OCI-LY1 (cell line): ENCODE measurements at regions not wholly inside any gene's neighbourhood (a gene's known extent, or its start where the extent isn't known, plus 50 kb on each side); places are given as distances from the start of the nearest gene placed in this dataset.

Experiments
- H2AFZ ChIP-seq: fragments of 200-600 bp; sonication (generic), shearing (Covaris generic); 2 replicates; pipeline ENCODE4 v1.6.0; 2014; ENCODE audit warnings: antibody characterized with exemption, mild to moderate bottlenecking, low read length
- H3F3A ChIP-seq: fragments of 200-600 bp; sonication (generic), shearing (Covaris generic); 2 replicates; pipeline ENCODE4 v1.6.0; 2014; ENCODE audit warnings: mild to moderate bottlenecking, antibody characterized with exemption, low read length, moderate library complexity; ENCODE audit not compliant: insufficient read depth
- H3K27ac ChIP-seq: fragments of 200-600 bp; sonication (generic); 2 replicates; pipeline ENCODE4 v1.5.1; 2014; ENCODE audit warnings: low read length, mixed run types, mild to moderate bottlenecking, low read depth; ENCODE audit not compliant: poor library complexity, severe bottlenecking
- H3K27me3 ChIP-seq: fragments of 200-600 bp; sonication (generic); 2 replicates; pipeline ENCODE4 v1.6.0; 2014; ENCODE audit warnings: antibody characterized with exemption, mild to moderate bottlenecking, low read length, moderate library complexity; ENCODE audit not compliant: insufficient read depth
- H3K36me3 ChIP-seq: fragments of 200-600 bp; sonication (generic); 2 replicates; pipeline ENCODE4 v1.6.1; 2014; ENCODE audit warnings: mild to moderate bottlenecking, antibody characterized with exemption, low read length, moderate library complexity, mixed read lengths; ENCODE audit not compliant: insufficient read depth
- H3K4me1 ChIP-seq: fragments of 200-600 bp; sonication (generic); 2 replicates; pipeline ENCODE4 v1.5.1; 2014; ENCODE audit warnings: mild to moderate bottlenecking, low read length, moderate library complexity; ENCODE audit not compliant: insufficient read depth, severe bottlenecking
- H3K4me2 ChIP-seq: fragments of 200-600 bp; sonication (generic), shearing (Covaris generic); 2 replicates; pipeline ENCODE4 v1.6.1; 2014; ENCODE audit warnings: low read length
- H3K4me3 ChIP-seq: fragments of 200-600 bp; sonication (generic); 2 replicates; pipeline ENCODE4 v1.5.1; 2014; ENCODE audit warnings: low read length, low read depth, mild to moderate bottlenecking, mixed read lengths; ENCODE audit not compliant: poor library complexity, severe bottlenecking
- H3K79me2 ChIP-seq: fragments of 200-600 bp; shearing (Covaris generic); 2 replicates; pipeline ENCODE4 v1.6.1; 2016; ENCODE audit warnings: mixed run types, low read length, mixed read lengths; ENCODE audit not compliant: insufficient read depth
- H3K9ac ChIP-seq: fragments of 200-600 bp; sonication (generic), shearing (Covaris generic); 2 replicates; pipeline ENCODE4 v1.6.1; 2014; ENCODE audit warnings: mild to moderate bottlenecking, low read length, mixed read lengths
- H3K9me2 ChIP-seq: fragments of 200-600 bp; sonication (generic), shearing (Covaris generic); 2 replicates; pipeline ENCODE4 v1.6.1; 2014; ENCODE audit warnings: low read depth, mild to moderate bottlenecking, low read length, mixed read lengths
- H3K9me3 ChIP-seq: fragments of 200-600 bp; shearing (Covaris generic); 2 replicates; pipeline ENCODE4 v1.6.1; 2014; ENCODE audit warnings: low read length, mixed read lengths
- H4K20me1 ChIP-seq: fragments of 200-600 bp; sonication (generic), shearing (Covaris generic); 2 replicates; pipeline ENCODE4 v1.6.0; 2016; ENCODE audit warnings: mild to moderate bottlenecking, low read length; ENCODE audit not compliant: insufficient read depth
- CTCF ChIP-seq: fragments of 200-600 bp; sonication (generic), shearing (Covaris generic); IDR thresholded peaks from 2 replicates; pipeline ENCODE4 v1.5.1; 2017; ENCODE audit warnings: mild to moderate bottlenecking, antibody characterized with exemption, low read length, moderate library complexity, mixed read lengths
- EZH2 ChIP-seq: fragments of 200-600 bp; sonication (generic), shearing (Covaris generic); IDR thresholded peaks from 2 replicates; pipeline ENCODE4 v1.8.0; 2017; ENCODE audit warnings: borderline replicate concordance, mixed run types, mild to moderate bottlenecking, antibody characterized with exemption, low read length, moderate library complexity, mixed read lengths

GRCh38 chr13:99628442-99628841, 127.2 kb downstream of the TM9SF2 start:
- Histone ChIP-seq H3K4me2 (no peak overlapping the region), H3K36me3 (no peaks in the 10 kb centered on the region), H3K4me3 (no peak overlapping the region), H3K9me2 (no peaks in the 10 kb centered on the region), H4K20me1 (no peaks in the 10 kb centered on the region), H2AFZ (no peak overlapping the region), H3K79me2 (no peaks in the 10 kb centered on the region), H3K4me1 (no peaks in the 10 kb centered on the region), H3K27me3 (peaks cover 4% of the 10 kb centered on the region; the same call in 1 of the 2 replicates), H3K9me3 (no peaks in the 10 kb centered on the region), H3F3A (no peaks in the 10 kb centered on the region), H3K27ac (no peak overlapping the region), H3K9ac (no peak overlapping the region)
- TF ChIP-seq CTCF (no peak), EZH2 (no peak)

- Histone ChIP-seq H3K27ac (no peak overlapping the region), H3K36me3 (no peaks in the 10 kb centered on the region), H3K4me3 (no peak overlapping the region), H3K27me3 (peaks cover 4% of the 10 kb centered on the region; the same call in 1 of the 2 replicates), H3K4me2 (no peak overlapping the region), H3K9ac (no peak overlapping the region), H4K20me1 (no peaks in the 10 kb centered on the region), H3K9me3 (no peaks in the 10 kb centered on the region), H2AFZ (no peak overlapping the region), H3F3A (no peaks in the 10 kb centered on the region), H3K4me1 (no peaks in the 10 kb centered on the region), H3K79me2 (no peaks in the 10 kb centered on the region), H3K9me2 (no peaks in the 10 kb centered on the region)
- TF ChIP-seq CTCF (no peak), EZH2 (no peak)
Measured at GRCh38 chr13:99626461-99627082, 125.3 kb downstream of the TM9SF2 start.

- Histone ChIP-seq H3K27ac (no peak overlapping the region), H3K4me1 (no peaks in the 10 kb centered on the region), H4K20me1 (no peaks in the 10 kb centered on the region), H3K9ac (no peak overlapping the region), H3F3A (no peaks in the 10 kb centered on the region), H3K9me3 (no peaks in the 10 kb centered on the region), H2AFZ (no peak overlapping the region), H3K36me3 (no peaks in the 10 kb centered on the region), H3K4me2 (no peak overlapping the region), H3K27me3 (peaks cover 4% of the 10 kb centered on the region; the same call in 1 of the 2 replicates), H3K9me2 (no peaks in the 10 kb centered on the region), H3K79me2 (no peaks in the 10 kb centered on the region), H3K4me3 (no peak overlapping the region)
- no peak for TF ChIP-seq CTCF
- TF ChIP-seq EZH2, result no peak
Measured at GRCh38 chr13:99624936-99625540, 123.8 kb downstream of the TM9SF2 start.
